ENCODE measurements at regions not wholly inside any gene's neighbourhood (a gene's known extent, or its start where the extent isn't known, plus 50 kb on each side); places are given as distances from the start of the nearest gene placed in this dataset.

- no peak for DNase-seq (ENCODE audit: low read depth)
- H3K4me3 ChIP-seq (ENCODE audit: low read depth, low read length) = no peak overlapping the region
- TF ChIP-seq CTCF (conservative IDR thresholded peaks at IDR 0.05; ENCODE audit: low read depth, low read length) = no peak
Measured at GRCh38 chr5:96329886-96330529, 103.0 kb downstream of the PCSK1 start.

- TF ChIP-seq CTCF (conservative IDR thresholded peaks at IDR 0.05; ENCODE audit: low read depth, low read length) = no peak
- DNase-seq (ENCODE audit: low read depth) = no peak
- H3K4me3 ChIP-seq (ENCODE audit: low read depth, low read length) = no peak overlapping the region
Measured at GRCh38 chr5:96329289-96329688, 103.8 kb downstream of the PCSK1 start.

GRCh38 chr5:96327722-96328121 lies 105.3 kb downstream of the PCSK1 start:
- H3K4me3 ChIP-seq (ENCODE audit: low read depth, low read length) = no peak overlapping the region
- no peak for DNase-seq (ENCODE audit: low read depth)
- no peak for TF ChIP-seq CTCF (conservative IDR thresholded peaks at IDR 0.05; ENCODE audit: low read depth, low read length)

- DNase-seq (ENCODE audit: low read depth) = no peak
- TF ChIP-seq CTCF (conservative IDR thresholded peaks at IDR 0.05; ENCODE audit: low read depth, low read length) = no peak
Measured at GRCh38 chr5:96326902-96327301, 106.1 kb downstream of the PCSK1 start.

GRCh38 chr5:96324708-96325107 lies 108.3 kb downstream of the PCSK1 start:
- no peak for TF ChIP-seq CTCF (conservative IDR thresholded peaks at IDR 0.05; ENCODE audit: low read depth, low read length)
- H3K4me3 ChIP-seq (ENCODE audit: low read depth, low read length) = no peak overlapping the region
- DNase-seq (ENCODE audit: low read depth) = no peak

More at GRCh38 chr5:96326902-96327301, 106.1 kb downstream of the PCSK1 start:
- H3K4me3 ChIP-seq (ENCODE audit: low read depth, low read length) = no peak overlapping the region

- DNase-seq (ENCODE audit: low read depth) = no peak
- no peak for TF ChIP-seq CTCF (conservative IDR thresholded peaks at IDR 0.05; ENCODE audit: low read depth, low read length)
- H3K4me3 ChIP-seq (ENCODE audit: low read depth, low read length) = no peak overlapping the region
Measured at GRCh38 chr5:96322865-96323264, 110.2 kb downstream of the PCSK1 start.

- no peak for DNase-seq (ENCODE audit: low read depth)
- no peak overlapping the region for H3K4me3 ChIP-seq (ENCODE audit: low read depth, low read length)
- no peak for TF ChIP-seq CTCF (conservative IDR thresholded peaks at IDR 0.05; ENCODE audit: low read depth, low read length)
Measured at GRCh38 chr5:96322217-96322616, 110.8 kb downstream of the PCSK1 start.

Measured in epithelial cell of proximal tubule (primary cell).